ENCODE measurements at regions not wholly inside any gene's neighbourhood (a gene's known extent, or its start where the extent isn't known, plus 50 kb on each side); places are given as distances from the start of the nearest gene placed in this dataset.

- Histone ChIP-seq H3K27me3 (no peaks in the 10 kb centered on the region), H3K27ac (no peak overlapping the region), H3K4me3 (no peak overlapping the region), H3K36me3 (no peaks in the 10 kb centered on the region), H3K4me1 (ENCODE audit: low read depth) (no peaks in the 10 kb centered on the region), H3K9me3 (ENCODE audit: low read depth) (no peaks in the 10 kb centered on the region)
- no peak for TF ChIP-seq CTCF (IDR thresholded peaks at IDR 0.05; ENCODE audit: low read depth, low read length)
- DNase-seq (ENCODE audit: low read depth in 1 of 2, low spot score in 1 of 2): no peak
These were observed 53.6 kb upstream of the DPT start for GRCh38 chr1:168782559-168783116.

GRCh38 chr1:168783458-168784210, 54.6 kb upstream of the DPT start:
- Histone ChIP-seq H3K4me3 (no peak overlapping the region), H3K27ac (no peak overlapping the region), H3K36me3 (no peaks in the 10 kb centered on the region), H3K9me3 (ENCODE audit: low read depth) (no peaks in the 10 kb centered on the region), H3K4me1 (ENCODE audit: low read depth) (no peaks in the 10 kb centered on the region), H3K27me3 (no peaks in the 10 kb centered on the region)
- TF ChIP-seq CTCF (IDR thresholded peaks at IDR 0.05; ENCODE audit: low read depth, low read length): no peak
- DNase-seq (ENCODE audit: low read depth in 1 of 2, low spot score in 1 of 2): peak in 1 of 2 donors; percentile 75

- no peak for DNase-seq (ENCODE audit: low read depth in 1 of 2, low spot score in 1 of 2)
- H3K27ac ChIP-seq: no peak overlapping the region
These were observed 57.7 kb upstream of the DPT start for GRCh38 chr1:168786476-168787330.

GRCh38 chr1:168788258-168788657, 59.3 kb upstream of the DPT start:
- no peak for TF ChIP-seq CTCF (IDR thresholded peaks at IDR 0.05; ENCODE audit: low read depth, low read length)
- Histone ChIP-seq H3K27me3 (no peaks in the 10 kb centered on the region), H3K4me1 (ENCODE audit: low read depth) (no peaks in the 10 kb centered on the region), H3K27ac (no peak overlapping the region), H3K4me3 (no peak overlapping the region), H3K36me3 (no peaks in the 10 kb centered on the region), H3K9me3 (ENCODE audit: low read depth) (no peaks in the 10 kb centered on the region)
- no peak for DNase-seq (ENCODE audit: low read depth in 1 of 2, low spot score in 1 of 2)

More at GRCh38 chr1:168786476-168787330, 57.7 kb upstream of the DPT start:
- Histone ChIP-seq H3K9me3 (ENCODE audit: low read depth) (no peaks in the 10 kb centered on the region), H3K4me1 (ENCODE audit: low read depth) (no peaks in the 10 kb centered on the region), H3K27me3 (no peaks in the 10 kb centered on the region), H3K36me3 (no peaks in the 10 kb centered on the region), H3K4me3 (no peak overlapping the region)
- TF ChIP-seq CTCF (IDR thresholded peaks at IDR 0.05; ENCODE audit: low read depth, low read length): no peak

GRCh38 chr1:168789501-168789900, 60.5 kb upstream of the DPT start:
- no peaks in the 10 kb centered on the region for H3K27me3 ChIP-seq
- H3K4me3 ChIP-seq: no peak overlapping the region
- H3K36me3 ChIP-seq: no peaks in the 10 kb centered on the region
- H3K27ac ChIP-seq: no peak overlapping the region
- no peaks in the 10 kb centered on the region for H3K4me1 ChIP-seq (ENCODE audit: low read depth)
- no peak for TF ChIP-seq CTCF (IDR thresholded peaks at IDR 0.05; ENCODE audit: low read depth, low read length)
- no peak for DNase-seq (ENCODE audit: low read depth in 1 of 2, low spot score in 1 of 2)
- no peaks in the 10 kb centered on the region for H3K9me3 ChIP-seq (ENCODE audit: low read depth)

Data from cardiac muscle cell (in vitro differentiated cells and primary cell).